Stomach (tissue), 4 donors: ENCODE measurements at regions not wholly inside any gene's neighbourhood (a gene's known extent, or its start where the extent isn't known, plus 50 kb on each side); places are given as distances from the start of the nearest gene placed in this dataset.

Source experiments
- POLR2A ChIP-seq, 4 donors: fragments of 450-650 bp; IDR thresholded peaks; one replicate each; pipeline ENCODE4 v1.6.1; 2016; ENCODE audit warnings: antibody characterized with exemption in 4 of 4, control low read depth in 2 of 4, mild to moderate bottlenecking in 1 of 4, moderate library complexity in 1 of 4
- POLR2AphosphoS5 ChIP-seq, 3 donors: sonication (generic); formaldehyde crosslinking; IDR thresholded peaks; one replicate each; pipeline ENCODE4 v1.6.1; 2016; ENCODE audit warnings: antibody characterized with exemption in 3 of 3
- TF ChIP-seq, protein P1 (sequence below), 7 experiments: fragments of 450-650 bp in 4 of 7; fragments of 200-600 bp in 3 of 7; sonication (generic) in 3 of 7; IDR thresholded peaks; one replicate each; pipeline ENCODE4 v1.5.1; 2016 to 2019; ENCODE audit warnings: antibody characterized with exemption in 7 of 7, control low read depth in 2 of 7, mild to moderate bottlenecking in 1 of 7

DNA sequence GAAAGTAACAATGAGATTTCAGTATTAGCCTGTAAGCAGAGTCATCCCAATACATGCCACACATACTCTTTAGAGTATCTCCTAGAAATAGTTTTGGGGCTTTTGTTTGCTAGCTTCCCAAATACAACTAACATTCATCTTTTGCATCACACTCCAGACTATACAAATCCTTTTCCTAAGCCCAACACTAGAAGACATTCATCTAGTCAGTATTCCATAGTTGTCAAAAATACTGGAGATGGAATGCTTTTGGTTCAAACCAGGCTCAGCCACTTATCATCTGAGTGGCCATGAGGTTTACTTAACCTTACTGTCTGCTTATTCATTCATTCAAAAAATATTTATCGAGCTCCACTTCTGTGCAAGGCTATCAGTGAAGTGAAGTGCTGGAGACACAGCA, 205.1 kb upstream of the SGCD start:
- TF ChIP-seq POLR2A (IDR thresholded peaks at IDR 0.05) (no peak), POLR2AphosphoS5 (IDR thresholded peaks at IDR 0.05) (no peak)
- TF ChIP-seq, protein P1, sequence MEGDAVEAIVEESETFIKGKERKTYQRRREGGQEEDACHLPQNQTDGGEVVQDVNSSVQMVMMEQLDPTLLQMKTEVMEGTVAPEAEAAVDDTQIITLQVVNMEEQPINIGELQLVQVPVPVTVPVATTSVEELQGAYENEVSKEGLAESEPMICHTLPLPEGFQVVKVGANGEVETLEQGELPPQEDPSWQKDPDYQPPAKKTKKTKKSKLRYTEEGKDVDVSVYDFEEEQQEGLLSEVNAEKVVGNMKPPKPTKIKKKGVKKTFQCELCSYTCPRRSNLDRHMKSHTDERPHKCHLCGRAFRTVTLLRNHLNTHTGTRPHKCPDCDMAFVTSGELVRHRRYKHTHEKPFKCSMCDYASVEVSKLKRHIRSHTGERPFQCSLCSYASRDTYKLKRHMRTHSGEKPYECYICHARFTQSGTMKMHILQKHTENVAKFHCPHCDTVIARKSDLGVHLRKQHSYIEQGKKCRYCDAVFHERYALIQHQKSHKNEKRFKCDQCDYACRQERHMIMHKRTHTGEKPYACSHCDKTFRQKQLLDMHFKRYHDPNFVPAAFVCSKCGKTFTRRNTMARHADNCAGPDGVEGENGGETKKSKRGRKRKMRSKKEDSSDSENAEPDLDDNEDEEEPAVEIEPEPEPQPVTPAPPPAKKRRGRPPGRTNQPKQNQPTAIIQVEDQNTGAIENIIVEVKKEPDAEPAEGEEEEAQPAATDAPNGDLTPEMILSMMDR (IDR thresholded peaks at IDR 0.05): no peak
